ENCODE measurements at regions not wholly inside any gene's neighbourhood (a gene's known extent, or its start where the extent isn't known, plus 50 kb on each side); places are given as distances from the start of the nearest gene placed in this dataset.

GRCh38 chr7:116393654-116394053 is 105.9 kb upstream of the CAV2 start:
- TF ChIP-seq POLR2AphosphoS5 (IDR thresholded peaks at IDR 0.05) (peak in 1 of 3 donors; percentile 48), POLR2A (IDR thresholded peaks at IDR 0.05) (no peak), CTCF (IDR thresholded peaks at IDR 0.05) (no peak)
